ENCODE measurements at regions not wholly inside any gene's neighbourhood (a gene's known extent, or its start where the extent isn't known, plus 50 kb on each side); places are given as distances from the start of the nearest gene placed in this dataset.
"Not testable (repeated sequence)": the region's sequence is repeated elsewhere in the genome, so short reads cannot be mapped to it uniquely, and the experiment has no call there.

- Mint-ChIP-seq H3K27ac (no peak overlapping the region), H3K4me1 (no peaks in the 10 kb centered on the region), H3K9me3 (peaks cover 2 to 10% (median 4%) of the 10 kb centered on the region in 3 donors), H3K27me3 (no peaks in the 10 kb centered on the region), H3K36me3 (peaks cover 2% of the 10 kb centered on the region), H3K4me3 (no peak overlapping the region)
Measured at GRCh38 chr14:30034152-30034551, 106.5 kb upstream of the PRKD1 start.

GRCh38 chr14:30035361-30035760 lies 107.7 kb upstream of the PRKD1 start:
- Mint-ChIP-seq H3K27me3 (no peaks in the 10 kb centered on the region), H3K4me1 (no peaks in the 10 kb centered on the region), H3K9me3 (peaks cover 2 to 6% (median 2%) of the 10 kb centered on the region in 3 donors), H3K36me3 (no peaks in the 10 kb centered on the region), H3K27ac (no peak overlapping the region), H3K4me3 (no peak overlapping the region)

GRCh38 chr14:30045720-30046119 lies 118.1 kb upstream of the PRKD1 start:
- H3K9me3 Mint-ChIP-seq: peaks cover 0 to 4% (median 3%) of the 10 kb centered on the region in 3 donors
- no peak overlapping the region for H3K4me3 Mint-ChIP-seq
- H3K36me3 Mint-ChIP-seq: no peaks in the 10 kb centered on the region
- no peak overlapping the region for H3K27ac Mint-ChIP-seq
- peaks cover 0 to 3% (median 1%) of the 10 kb centered on the region in 3 donors for H3K4me1 Mint-ChIP-seq
- no peaks in the 10 kb centered on the region for H3K27me3 Mint-ChIP-seq

DNA sequence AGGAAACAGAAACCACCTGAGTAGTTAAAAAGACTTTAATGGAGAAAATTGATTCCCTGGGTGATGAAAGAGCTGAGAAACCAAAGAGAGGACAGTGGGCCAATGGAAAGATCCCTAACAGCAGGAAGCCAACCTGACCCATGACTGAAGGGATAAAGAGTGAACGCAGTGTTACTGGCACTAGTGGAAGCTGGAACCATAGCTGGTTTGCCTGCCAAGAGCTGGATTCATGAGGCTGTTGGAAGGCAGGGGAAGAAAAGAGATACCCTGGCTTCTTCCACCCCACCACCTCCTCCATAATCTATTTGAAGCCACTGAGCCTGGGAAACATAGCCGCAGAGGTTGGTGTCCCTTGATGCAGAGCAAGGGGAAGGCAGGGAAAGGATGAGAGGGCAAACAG lies 125.5 kb upstream of the PRKD1 start:
- Mint-ChIP-seq H3K4me3 (no peak overlapping the region), H3K27me3 (no peaks in the 10 kb centered on the region), H3K4me1 (no peaks in the 10 kb centered on the region), H3K27ac (no peak overlapping the region), H3K9me3 (peaks cover 0 to 4% (median 0%) of the 10 kb centered on the region in 3 donors), H3K36me3 (no peaks in the 10 kb centered on the region)

- Mint-ChIP-seq H3K4me1 (no peaks in the 10 kb centered on the region), H3K27me3 (no peaks in the 10 kb centered on the region), H3K4me3 (no peak overlapping the region), H3K9me3 (peaks cover 0 to 4% (median 0%) of the 10 kb centered on the region in 3 donors), H3K27ac (no peak overlapping the region), H3K36me3 (no peaks in the 10 kb centered on the region)
Measured at GRCh38 chr14:30054201-30054600, 126.6 kb upstream of the PRKD1 start.

DNA sequence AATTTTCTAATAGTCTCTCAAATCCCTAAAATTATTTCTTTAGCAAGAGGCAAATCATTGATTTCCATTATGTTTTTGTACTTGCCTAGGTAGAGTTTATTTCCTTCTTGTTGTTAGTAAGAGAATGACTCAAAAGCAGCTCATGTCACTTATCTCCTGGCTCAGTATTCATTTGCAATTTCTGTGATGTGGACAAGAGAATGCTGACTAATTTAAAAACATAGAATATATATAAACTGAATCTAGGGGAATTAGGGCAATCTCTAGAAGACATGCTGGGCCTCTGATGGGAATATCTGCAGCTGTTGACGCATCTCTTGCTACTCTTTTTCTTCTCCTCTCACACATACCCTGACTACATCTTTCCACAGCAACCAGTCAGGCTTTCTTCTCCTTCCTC lies 130.8 kb upstream of the PRKD1 start:
- no peak overlapping the region for H3K27ac Mint-ChIP-seq
- H3K4me1 Mint-ChIP-seq: no peaks in the 10 kb centered on the region
- no peaks in the 10 kb centered on the region for H3K27me3 Mint-ChIP-seq
- H3K36me3 Mint-ChIP-seq: no peaks in the 10 kb centered on the region
- no peak overlapping the region for H3K4me3 Mint-ChIP-seq
- H3K9me3 Mint-ChIP-seq: peaks cover 0 to 2% (median 0%) of the 10 kb centered on the region in 3 donors

DNA sequence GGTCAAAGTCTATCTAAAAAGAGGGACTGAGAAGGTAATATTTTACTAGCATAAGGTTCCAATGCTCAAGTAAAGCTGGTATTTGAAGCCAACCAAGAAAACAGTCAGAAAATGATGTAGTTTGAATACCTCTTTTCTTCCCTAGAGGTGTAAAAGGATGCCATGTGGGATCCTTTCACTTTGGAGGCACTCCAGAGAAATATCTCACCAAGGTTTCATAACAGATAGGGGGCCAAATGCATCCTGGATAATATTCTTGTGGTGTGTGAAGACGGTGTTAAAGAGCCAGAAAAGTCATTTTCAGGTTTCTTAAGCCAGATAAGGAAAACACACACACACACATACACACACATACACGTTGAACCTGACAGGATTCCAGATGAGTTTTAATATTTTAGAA lies 136.1 kb upstream of the PRKD1 start:
- H3K27me3 Mint-ChIP-seq: no peaks in the 10 kb centered on the region
- H3K27ac Mint-ChIP-seq: no peak overlapping the region
- H3K36me3 Mint-ChIP-seq: no peaks in the 10 kb centered on the region
- H3K4me1 Mint-ChIP-seq: no peaks in the 10 kb centered on the region
- peaks cover 2 to 6% (median 3%) of the 10 kb centered on the region in 3 donors for H3K9me3 Mint-ChIP-seq
- H3K4me3 Mint-ChIP-seq: no peak overlapping the region

GRCh38 chr14:30064454-30064853 lies 136.8 kb upstream of the PRKD1 start:
- H3K4me3 Mint-ChIP-seq: no peak overlapping the region
- no peak overlapping the region for H3K27ac Mint-ChIP-seq
- H3K9me3 Mint-ChIP-seq: peaks cover 2 to 6% (median 3%) of the 10 kb centered on the region in 3 donors
- H3K4me1 Mint-ChIP-seq: peaks cover 0 to 3% (median 0%) of the 10 kb centered on the region in 3 donors
- no peaks in the 10 kb centered on the region for H3K36me3 Mint-ChIP-seq
- no peaks in the 10 kb centered on the region for H3K27me3 Mint-ChIP-seq

DNA sequence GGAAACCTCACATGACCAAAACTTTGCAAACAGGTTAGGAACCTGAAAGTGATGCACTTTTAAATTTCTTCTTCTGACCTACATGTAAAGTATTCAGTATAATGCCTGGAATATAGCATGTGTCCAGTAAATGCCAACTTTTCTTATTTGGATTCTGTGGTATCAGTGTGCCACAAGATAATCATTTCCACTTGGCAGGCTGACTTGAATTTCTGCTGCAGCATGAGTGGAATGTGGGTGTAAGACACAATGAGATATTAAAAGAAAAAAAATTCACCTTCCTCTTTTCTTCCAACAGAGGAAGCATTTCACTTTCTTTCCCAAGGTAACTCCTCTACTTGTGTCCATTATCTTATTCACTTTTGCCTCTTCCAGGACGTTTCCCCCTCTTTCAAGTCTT lies 141.9 kb upstream of the PRKD1 start:
- Mint-ChIP-seq H3K4me1 (peaks cover 0 to 5% (median 0%) of the 10 kb centered on the region in 3 donors), H3K27ac (no peak overlapping the region), H3K36me3 (peaks cover 1% of the 10 kb centered on the region), H3K4me3 (no peak overlapping the region), H3K27me3 (no peaks in the 10 kb centered on the region), H3K9me3 (peaks cover 5 to 15% (median 11%) of the 10 kb centered on the region in 3 donors)

- not testable (repeated sequence) for H3K4me3 Mint-ChIP-seq, H3K36me3 Mint-ChIP-seq, H3K27ac Mint-ChIP-seq, H3K4me1 Mint-ChIP-seq, H3K27me3 Mint-ChIP-seq
- peaks cover 3 to 18% (median 15%) of the 10 kb centered on the region in 3 donors for H3K9me3 Mint-ChIP-seq
Measured at GRCh38 chr14:30072454-30072853, 144.8 kb upstream of the PRKD1 start.

- Mint-ChIP-seq H3K27me3 (no peaks in the 10 kb centered on the region), H3K27ac (no peak overlapping the region), H3K36me3 (peaks cover 1% of the 10 kb centered on the region), H3K4me3 (no peak overlapping the region), H3K9me3 (peaks cover 1 to 11% (median 10%) of the 10 kb centered on the region in 3 donors), H3K4me1 (no peaks in the 10 kb centered on the region)
Measured at GRCh38 chr14:30077946-30078345, 150.3 kb upstream of the PRKD1 start.

DNA sequence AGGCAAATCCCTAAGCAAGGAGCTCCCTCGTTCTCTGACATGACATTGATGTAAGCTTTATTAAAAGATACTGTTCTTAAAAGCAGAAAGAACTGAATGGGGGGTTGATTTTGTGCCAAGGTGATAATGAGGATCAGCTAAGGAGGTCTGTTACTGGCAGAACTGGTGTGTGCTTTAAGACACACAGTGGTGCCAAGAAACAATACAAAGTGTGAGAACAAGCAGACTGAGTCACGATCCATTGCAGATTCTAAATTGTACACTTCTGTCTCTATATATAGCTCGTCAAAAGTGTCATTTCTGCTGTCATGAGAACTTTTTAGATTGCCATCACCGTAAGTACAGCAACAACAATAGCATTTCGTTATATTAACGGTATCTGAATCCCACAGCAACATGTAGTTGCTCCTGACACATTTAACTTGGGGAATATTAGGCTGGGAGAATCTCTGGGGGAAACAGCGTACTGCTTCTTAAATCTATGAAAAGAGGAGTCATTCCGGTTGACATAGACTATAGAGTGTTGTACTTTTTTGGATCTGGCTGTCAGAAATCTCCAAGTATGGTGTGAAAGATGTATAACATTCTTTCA lies 151.3 kb upstream of the PRKD1 start:
- Mint-ChIP-seq H3K36me3 (peaks cover under 1% of the 10 kb centered on the region), H3K27ac (no peak overlapping the region), H3K9me3 (peaks cover 0 to 10% (median 6%) of the 10 kb centered on the region in 3 donors), H3K4me3 (no peak overlapping the region), H3K27me3 (no peaks in the 10 kb centered on the region), H3K4me1 (no peaks in the 10 kb centered on the region)

DNA sequence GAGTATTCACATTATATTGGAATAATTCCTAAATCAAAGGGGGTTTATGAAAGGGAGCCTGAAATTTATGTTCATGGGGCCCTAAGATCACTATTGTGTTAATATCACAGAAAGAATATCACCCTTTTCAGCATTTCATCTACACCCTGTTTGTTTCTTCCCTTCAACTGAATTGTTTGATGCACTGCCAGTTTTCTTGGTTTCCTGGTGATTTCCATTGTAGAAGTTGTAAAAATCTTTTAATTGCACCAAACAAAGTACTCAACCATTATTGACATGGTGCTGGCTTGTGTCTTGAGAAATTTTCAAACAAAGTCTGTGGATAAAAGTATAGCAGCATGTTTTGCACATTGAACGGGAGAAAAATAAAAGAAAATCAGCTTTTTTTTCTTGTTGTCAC lies 154.8 kb upstream of the PRKD1 start:
- H3K36me3 Mint-ChIP-seq: no peaks in the 10 kb centered on the region
- H3K27ac Mint-ChIP-seq: no peak overlapping the region
- peaks cover 2% of the 10 kb centered on the region in 3 donors for H3K9me3 Mint-ChIP-seq
- no peak overlapping the region for H3K4me3 Mint-ChIP-seq
- no peaks in the 10 kb centered on the region for H3K4me1 Mint-ChIP-seq
- no peaks in the 10 kb centered on the region for H3K27me3 Mint-ChIP-seq

DNA sequence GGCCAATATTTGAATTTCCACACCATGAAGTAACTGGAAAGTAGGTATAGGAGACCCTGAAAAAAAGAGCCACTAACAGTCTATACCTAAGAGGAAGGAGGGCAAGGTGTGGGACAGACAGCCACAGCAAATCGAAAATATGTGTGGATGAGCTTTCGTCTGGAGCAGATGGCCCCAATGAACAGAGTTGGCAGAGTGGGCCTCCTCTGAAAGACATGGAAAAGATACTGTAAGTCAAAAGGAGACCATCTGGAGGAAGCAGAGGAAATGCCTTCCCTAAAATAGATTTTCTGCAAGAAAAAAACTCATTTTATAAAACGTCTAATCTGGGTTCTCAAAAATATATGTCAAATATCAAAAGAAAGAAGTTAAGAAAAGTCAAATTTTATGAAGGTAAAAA lies 157.2 kb upstream of the PRKD1 start:
- H3K27me3 Mint-ChIP-seq: no peaks in the 10 kb centered on the region
- H3K36me3 Mint-ChIP-seq: no peaks in the 10 kb centered on the region
- no peak overlapping the region for H3K4me3 Mint-ChIP-seq
- no peak overlapping the region for H3K27ac Mint-ChIP-seq
- H3K9me3 Mint-ChIP-seq: peaks cover 6 to 22% (median 7%) of the 10 kb centered on the region in 3 donors
- H3K4me1 Mint-ChIP-seq: no peaks in the 10 kb centered on the region

DNA sequence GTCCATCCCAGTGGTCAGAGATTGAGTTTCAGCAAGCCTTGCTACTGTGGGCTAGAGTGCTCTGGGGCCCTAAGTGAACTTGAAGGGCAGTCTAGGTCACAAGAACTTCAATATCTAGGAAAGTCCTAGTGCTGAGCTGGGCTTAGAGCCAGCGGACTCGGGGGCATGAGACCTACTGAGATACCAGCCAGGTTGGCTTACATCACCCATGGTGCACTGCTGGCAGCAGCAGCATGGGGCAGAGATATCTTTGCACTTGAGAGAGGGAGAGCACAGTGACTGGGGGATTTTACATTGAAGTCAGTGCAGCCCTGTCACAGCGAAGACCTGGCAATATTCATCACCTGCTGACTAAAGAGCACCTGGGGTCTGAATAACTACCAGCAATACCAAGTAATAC lies 158.3 kb upstream of the PRKD1 start:
- Mint-ChIP-seq H3K9me3 (peaks cover 7 to 24% (median 10%) of the 10 kb centered on the region in 3 donors), H3K4me1 (no peaks in the 10 kb centered on the region), H3K27me3 (no peaks in the 10 kb centered on the region), H3K27ac (no peak overlapping the region), H3K36me3 (no peaks in the 10 kb centered on the region), H3K4me3 (no peak overlapping the region)

GRCh38 chr14:30088620-30089019 lies 161.0 kb upstream of the PRKD1 start:
- H3K4me1 Mint-ChIP-seq: no peaks in the 10 kb centered on the region
- no peaks in the 10 kb centered on the region for H3K36me3 Mint-ChIP-seq
- H3K27me3 Mint-ChIP-seq: no peaks in the 10 kb centered on the region
- no peak overlapping the region for H3K4me3 Mint-ChIP-seq
- no peak overlapping the region for H3K27ac Mint-ChIP-seq
- peaks cover 9 to 39% (median 14%) of the 10 kb centered on the region in 3 donors for H3K9me3 Mint-ChIP-seq
